ENCODE measurements at regions not wholly inside any gene's neighbourhood (a gene's known extent, or its start where the extent isn't known, plus 50 kb on each side); places are given as distances from the start of the nearest gene placed in this dataset.

DNA sequence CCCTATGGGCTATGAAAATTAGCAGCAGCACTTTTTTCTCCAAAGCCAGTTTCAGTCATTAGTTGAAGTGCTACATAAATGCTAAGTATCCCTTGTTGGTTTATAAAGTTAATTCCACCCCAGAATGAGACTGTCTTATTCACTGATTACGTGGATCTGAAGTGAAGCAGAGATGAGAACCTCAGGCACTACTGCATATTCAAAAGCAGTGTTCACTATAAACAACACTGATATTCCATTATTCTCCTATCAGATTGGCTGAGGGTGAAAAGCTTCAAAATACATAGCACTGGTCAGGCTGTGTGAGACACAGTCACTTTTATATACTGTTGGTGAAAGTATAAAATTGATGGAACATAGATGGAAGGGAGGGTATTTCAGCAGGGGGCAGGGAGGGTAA lies 395.7 kb upstream of the RARB start:
- DNase-seq (ENCODE audit: low read depth in 3 of 3, low spot score in 2 of 3): no peak

- no peak for DNase-seq (ENCODE audit: low read depth in 3 of 3, low spot score in 2 of 3)
Measured at GRCh38 chr3:25033407-25034029, 394.5 kb upstream of the RARB start.

DNA sequence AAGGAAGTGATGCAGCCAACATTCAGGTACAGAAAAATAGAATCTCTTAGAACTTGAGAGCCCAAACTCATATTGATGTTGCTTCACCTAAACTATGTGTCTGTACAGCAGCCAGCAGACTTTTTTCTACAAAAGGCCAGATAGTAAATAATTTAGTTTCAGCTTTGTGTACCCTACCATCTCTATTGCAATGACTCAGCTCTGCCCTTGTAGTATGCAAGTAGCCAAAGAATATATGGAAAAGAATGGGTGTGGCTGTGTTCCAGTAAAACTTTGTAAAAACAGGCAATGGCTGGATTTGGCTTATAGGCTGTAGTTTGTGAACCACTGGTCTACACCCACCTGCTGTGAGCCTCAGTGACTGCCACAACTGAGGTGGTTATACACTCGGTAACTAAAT lies 392.5 kb upstream of the RARB start:
- DNase-seq (ENCODE audit: low read depth in 3 of 3, low spot score in 2 of 3): no peak

GRCh38 chr3:25036633-25037032 lies 391.4 kb upstream of the RARB start:
- DNase-seq (ENCODE audit: low read depth in 3 of 3, low spot score in 2 of 3): no peak

- DNase-seq (ENCODE audit: low read depth in 3 of 3, low spot score in 2 of 3): peak in 1 of 3 donors; percentile 43
Measured at GRCh38 chr3:25037049-25037547, 391.0 kb upstream of the RARB start.

DNA sequence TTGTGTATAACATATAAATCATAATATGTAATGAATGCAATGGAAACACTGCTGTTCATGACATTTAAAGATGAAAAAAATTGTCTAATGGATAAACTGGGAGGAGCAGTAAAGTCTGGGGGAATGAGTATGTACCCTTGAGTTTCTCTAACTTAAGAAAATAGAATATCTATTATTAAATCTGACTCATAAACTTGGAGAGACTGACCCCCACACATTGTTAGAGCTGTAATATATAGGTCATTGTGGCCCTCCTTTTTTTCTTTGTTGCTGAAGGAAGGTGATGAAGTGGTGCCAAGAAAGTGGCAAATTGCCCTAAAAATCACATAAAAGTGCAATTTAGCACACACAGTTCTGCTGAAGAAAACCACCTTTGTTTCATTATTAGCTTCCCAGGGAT lies 389.8 kb upstream of the RARB start:
- DNase-seq (ENCODE audit: low read depth in 3 of 3, low spot score in 2 of 3): no peak

GRCh38 chr3:25038922-25039321 lies 389.1 kb upstream of the RARB start:
- DNase-seq (ENCODE audit: low read depth in 3 of 3, low spot score in 2 of 3): no peak

- DNase-seq (ENCODE audit: low read depth in 3 of 3, low spot score in 2 of 3): no peak
Measured at GRCh38 chr3:25040748-25041147, 387.3 kb upstream of the RARB start.

GRCh38 chr3:25041871-25042584 lies 386.0 kb upstream of the RARB start:
- DNase-seq (ENCODE audit: low read depth in 3 of 3, low spot score in 2 of 3): no peak

- no peak for DNase-seq (ENCODE audit: low read depth in 3 of 3, low spot score in 2 of 3)
Measured at GRCh38 chr3:25043177-25043576, 384.9 kb upstream of the RARB start.

- no peak for DNase-seq (ENCODE audit: low read depth in 3 of 3, low spot score in 2 of 3)
Measured at GRCh38 chr3:25043749-25044148, 384.3 kb upstream of the RARB start.

- no peak for DNase-seq (ENCODE audit: low read depth in 3 of 3, low spot score in 2 of 3)
Measured at GRCh38 chr3:25044762-25045710, 383.0 kb upstream of the RARB start.

DNA sequence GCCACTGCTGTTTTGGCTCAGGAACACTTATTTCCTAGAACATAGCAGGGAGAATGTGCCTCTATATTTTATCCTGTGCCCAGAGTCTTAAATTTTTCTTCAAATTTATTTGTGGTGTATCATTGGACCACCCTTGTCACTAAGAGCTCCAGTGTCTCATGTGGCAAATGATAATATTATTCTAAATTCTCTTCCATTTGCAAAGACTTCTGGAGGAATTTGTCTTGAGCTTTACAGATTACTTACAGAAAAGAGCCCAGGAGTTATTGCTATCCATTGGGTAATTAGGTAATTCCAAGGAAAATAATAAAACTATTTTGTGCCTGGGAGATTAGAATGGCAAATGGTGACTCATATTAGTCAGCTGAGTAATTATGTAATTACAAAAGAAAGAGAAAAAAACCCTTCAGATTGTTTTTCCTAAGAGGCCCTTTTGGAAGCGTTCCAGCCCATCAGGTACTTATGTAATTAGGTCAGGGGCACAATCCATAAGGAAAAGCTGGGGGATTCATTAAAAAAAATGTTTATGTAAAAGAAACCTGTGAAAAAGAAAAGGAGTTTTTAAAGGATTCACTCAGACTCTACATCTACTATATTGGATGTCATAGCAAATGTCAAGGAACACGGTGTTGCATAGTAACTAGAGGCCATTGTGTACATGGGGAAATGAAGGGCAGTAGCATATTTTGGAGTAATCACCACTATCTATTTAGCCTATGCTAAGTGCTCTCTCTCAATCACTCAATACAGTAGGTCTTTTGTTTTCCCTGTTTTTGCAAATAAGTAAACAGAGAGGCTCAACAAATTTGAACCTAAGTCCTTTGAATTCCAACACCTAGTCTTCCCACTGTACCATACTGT lies 380.9 kb upstream of the RARB start:
- DNase-seq (ENCODE audit: low read depth in 3 of 3, low spot score in 2 of 3): no peak

- no peak for DNase-seq (ENCODE audit: low read depth in 3 of 3, low spot score in 2 of 3)
Measured at GRCh38 chr3:25049304-25049703, 378.8 kb upstream of the RARB start.

GRCh38 chr3:25053360-25053759 lies 374.7 kb upstream of the RARB start:
- DNase-seq (ENCODE audit: low read depth in 3 of 3, low spot score in 2 of 3): no peak

DNA sequence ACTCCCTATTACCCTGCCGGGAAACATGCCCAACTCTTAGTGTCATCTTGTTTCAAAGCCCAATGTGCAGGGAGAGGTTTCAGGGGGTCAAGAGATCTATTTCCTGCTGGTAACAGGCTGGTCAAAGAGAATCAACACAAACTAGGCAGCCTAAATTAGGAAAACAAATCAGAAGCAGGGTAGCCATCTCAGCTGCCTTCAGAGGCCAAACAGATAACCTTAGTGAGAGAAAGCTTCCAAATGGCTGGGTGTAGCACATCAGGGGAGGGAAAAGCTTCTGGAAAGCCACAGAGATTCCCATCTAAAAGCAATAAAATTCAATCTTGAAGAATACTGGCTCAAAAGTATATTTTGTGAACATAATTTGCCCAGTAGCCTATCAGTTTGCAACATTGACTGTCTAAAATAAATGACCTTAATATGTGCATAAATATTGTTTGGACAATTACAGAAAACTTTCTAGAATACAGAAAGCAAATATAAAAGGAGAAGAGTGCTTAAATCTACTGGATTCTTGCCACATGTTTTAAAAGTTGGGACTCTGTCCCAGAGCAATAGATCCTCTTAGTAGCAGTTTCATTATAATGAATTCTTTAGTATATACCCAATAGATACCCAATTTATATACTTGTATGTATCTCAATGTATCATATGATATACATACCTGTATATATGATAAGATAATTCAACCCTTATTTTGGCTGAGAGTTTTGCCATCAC lies 371.9 kb upstream of the RARB start:
- no peak for DNase-seq (ENCODE audit: low read depth in 3 of 3, low spot score in 2 of 3)

DNA sequence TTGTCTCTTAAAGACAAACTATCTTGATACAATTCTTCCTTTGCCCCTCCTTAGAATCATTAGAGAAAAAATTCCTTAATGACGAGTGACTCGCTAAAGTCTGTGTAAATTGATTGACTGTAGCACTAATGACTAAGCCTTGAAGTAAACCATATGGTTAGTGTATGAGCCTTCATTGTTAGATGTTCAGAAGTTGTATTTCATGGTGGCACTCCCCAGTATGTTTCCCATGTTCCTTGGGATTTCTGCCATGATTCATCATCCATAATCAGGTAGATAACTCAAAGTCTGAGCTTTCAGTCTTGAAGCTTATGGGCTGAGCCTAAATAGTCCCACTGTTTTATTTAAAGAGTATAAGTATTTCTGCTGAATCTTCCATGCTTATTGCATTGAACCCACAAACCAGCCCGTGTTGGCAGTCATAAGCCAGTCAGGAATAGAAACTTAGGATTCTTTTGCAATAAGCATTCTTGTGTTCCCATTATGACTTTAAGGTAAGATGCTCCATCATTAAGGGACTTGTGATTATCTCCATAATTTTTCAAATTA lies 371.2 kb upstream of the RARB start:
- DNase-seq (ENCODE audit: low read depth in 3 of 3, low spot score in 2 of 3): no peak

DNA sequence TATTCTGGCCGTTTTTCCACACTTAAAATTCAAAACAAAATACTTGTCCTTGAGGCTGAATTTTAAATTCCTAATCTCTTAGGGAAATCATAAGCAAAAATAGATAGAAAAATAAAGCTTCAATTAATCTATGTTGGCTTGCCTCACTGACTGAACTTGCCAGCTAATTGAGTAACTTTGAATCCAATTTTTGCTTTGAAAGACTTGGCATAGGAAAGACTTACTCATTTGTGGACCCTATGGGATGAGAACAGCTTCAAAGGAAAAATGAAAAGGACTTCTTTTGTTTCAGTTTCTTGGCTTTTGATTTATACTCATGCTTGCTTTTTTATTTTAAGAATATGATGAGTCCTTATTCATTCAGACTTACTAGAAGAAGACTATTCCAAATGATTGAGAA lies 370.7 kb upstream of the RARB start:
- DNase-seq (ENCODE audit: low read depth in 3 of 3, low spot score in 2 of 3): no peak

- DNase-seq (ENCODE audit: low read depth in 3 of 3, low spot score in 2 of 3): no peak
Measured at GRCh38 chr3:25064681-25065080, 363.4 kb upstream of the RARB start.
